Activated T-cell treated with anti-CD3 and anti-CD28 coated beads, Interleukin-2, amount 50 U/mL, for 4 hours (primary cell): ENCODE measurements at regions not wholly inside any gene's neighbourhood (a gene's known extent, or its start where the extent isn't known, plus 50 kb on each side); places are given as distances from the start of the nearest gene placed in this dataset.

Source experiments
- ATAC-seq, 2 donors: fragments of 200-7000 bp; cut with Tn5 transposase; one replicate each; pipeline ENCODE4 v1.10.0; 2021
- DNase-seq: peaks from one replicate; pipeline ENCODE4 v3.0.0-alpha.2; 2020
- H3K27me3 Mint-ChIP-seq: one replicate; pipeline ENCODE4 v1.8.0; 2021; ENCODE audit warnings: low read depth, mixed read lengths
- H3K36me3 Mint-ChIP-seq: one replicate; pipeline ENCODE4 v1.8.0; 2022; ENCODE audit warnings: mixed read lengths; ENCODE audit not compliant: insufficient read depth
- H3K4me1 Mint-ChIP-seq: one replicate; pipeline ENCODE4 v1.8.0; 2021; ENCODE audit warnings: low read depth, mixed read lengths
- H3K4me3 Mint-ChIP-seq: one replicate; pipeline ENCODE4 v1.8.0; 2021; ENCODE audit warnings: mild to moderate bottlenecking, moderate library complexity, mixed read lengths
- H3K9me3 Mint-ChIP-seq: one replicate; pipeline ENCODE4 v1.8.0; 2021; ENCODE audit warnings: mixed read lengths

GRCh38 chr4:85291226-85291625 is 183.7 kb upstream of the ARHGAP24 start:
- Mint-ChIP-seq H3K9me3 (peaks cover 9% of the 10 kb centered on the region), H3K36me3 (no peaks in the 10 kb centered on the region), H3K4me1 (no peaks in the 10 kb centered on the region), H3K27me3 (no peaks in the 10 kb centered on the region), H3K4me3 (no peak overlapping the region)
- ATAC-seq (no peak), DNase-seq (no peak)

- DNase-seq (no peak), ATAC-seq (no peak)
- Mint-ChIP-seq H3K36me3 (no peaks in the 10 kb centered on the region), H3K4me1 (no peaks in the 10 kb centered on the region), H3K4me3 (no peak overlapping the region), H3K27me3 (no peaks in the 10 kb centered on the region), H3K9me3 (peaks cover 5% of the 10 kb centered on the region)
These were observed 176.9 kb upstream of the ARHGAP24 start for GRCh38 chr4:85298037-85298436.

GRCh38 chr4:85302193-85302736 is 172.7 kb upstream of the ARHGAP24 start:
- H3K9me3 Mint-ChIP-seq, result peaks cover 3% of the 10 kb centered on the region

GRCh38 chr4:85302756-85303155 is 172.2 kb upstream of the ARHGAP24 start:
- no peak overlapping the region for H3K4me3 Mint-ChIP-seq
- no peak for DNase-seq
- ATAC-seq, result no peak
- peaks cover 3% of the 10 kb centered on the region for H3K9me3 Mint-ChIP-seq
- H3K36me3 Mint-ChIP-seq, result no peaks in the 10 kb centered on the region
- H3K27me3 Mint-ChIP-seq, result no peaks in the 10 kb centered on the region
- no peaks in the 10 kb centered on the region for H3K4me1 Mint-ChIP-seq

More at GRCh38 chr4:85302193-85302736, 172.7 kb upstream of the ARHGAP24 start:
- H3K36me3 Mint-ChIP-seq, result no peaks in the 10 kb centered on the region
- no peaks in the 10 kb centered on the region for H3K27me3 Mint-ChIP-seq
- no peak overlapping the region for H3K4me3 Mint-ChIP-seq
- H3K4me1 Mint-ChIP-seq, result no peaks in the 10 kb centered on the region
- no peak for ATAC-seq
- DNase-seq, result no peak

GRCh38 chr4:85318415-85318814 is 156.5 kb upstream of the ARHGAP24 start:
- H3K4me1 Mint-ChIP-seq, result no peaks in the 10 kb centered on the region
- ATAC-seq, result no peak
- H3K4me3 Mint-ChIP-seq, result no peak overlapping the region
- H3K9me3 Mint-ChIP-seq, result peaks cover 26% of the 10 kb centered on the region
- H3K27me3 Mint-ChIP-seq, result no peaks in the 10 kb centered on the region
- DNase-seq, result no peak
- no peaks in the 10 kb centered on the region for H3K36me3 Mint-ChIP-seq

- ATAC-seq (no peak), DNase-seq (no peak)
- H3K9me3 Mint-ChIP-seq, result peaks cover 7% of the 10 kb centered on the region
- no peaks in the 10 kb centered on the region for H3K27me3 Mint-ChIP-seq
- no peak overlapping the region for H3K4me3 Mint-ChIP-seq
- H3K4me1 Mint-ChIP-seq, result no peaks in the 10 kb centered on the region
- H3K36me3 Mint-ChIP-seq, result no peaks in the 10 kb centered on the region
These were observed 116.1 kb upstream of the ARHGAP24 start for GRCh38 chr4:85358831-85359230.

GRCh38 chr4:85362550-85362949 is 112.4 kb upstream of the ARHGAP24 start:
- DNase-seq (no peak), ATAC-seq (no peak)
- H3K27me3 Mint-ChIP-seq, result no peaks in the 10 kb centered on the region
- peaks cover 7% of the 10 kb centered on the region for H3K9me3 Mint-ChIP-seq
- H3K4me3 Mint-ChIP-seq, result no peak overlapping the region
- H3K4me1 Mint-ChIP-seq, result no peaks in the 10 kb centered on the region
- H3K36me3 Mint-ChIP-seq, result no peaks in the 10 kb centered on the region

GRCh38 chr4:85367815-85368214 is 107.1 kb upstream of the ARHGAP24 start:
- ATAC-seq (no peak), DNase-seq (no peak)
- H3K9me3 Mint-ChIP-seq, result peaks cover 3% of the 10 kb centered on the region
- H3K36me3 Mint-ChIP-seq, result no peaks in the 10 kb centered on the region
- H3K27me3 Mint-ChIP-seq, result no peaks in the 10 kb centered on the region
- H3K4me1 Mint-ChIP-seq, result no peaks in the 10 kb centered on the region
- no peak overlapping the region for H3K4me3 Mint-ChIP-seq

GRCh38 chr4:85368240-85368639 is 106.7 kb upstream of the ARHGAP24 start:
- DNase-seq (no peak), ATAC-seq (no peak)
- Mint-ChIP-seq H3K27me3 (no peaks in the 10 kb centered on the region), H3K4me1 (no peaks in the 10 kb centered on the region), H3K36me3 (no peaks in the 10 kb centered on the region), H3K9me3 (peaks cover 3% of the 10 kb centered on the region), H3K4me3 (no peak overlapping the region)

GRCh38 chr4:85368932-85369331 is 106.0 kb upstream of the ARHGAP24 start:
- Mint-ChIP-seq H3K9me3 (peaks cover 3% of the 10 kb centered on the region), H3K4me1 (no peaks in the 10 kb centered on the region), H3K4me3 (no peak overlapping the region), H3K36me3 (no peaks in the 10 kb centered on the region), H3K27me3 (no peaks in the 10 kb centered on the region)
- ATAC-seq (no peak), DNase-seq (no peak)

GRCh38 chr4:85369703-85370380 is 105.1 kb upstream of the ARHGAP24 start:
- DNase-seq (no peak), ATAC-seq (no peak)
- Mint-ChIP-seq H3K36me3 (no peaks in the 10 kb centered on the region), H3K9me3 (peaks cover 3% of the 10 kb centered on the region), H3K4me1 (no peaks in the 10 kb centered on the region), H3K4me3 (no peak overlapping the region), H3K27me3 (no peaks in the 10 kb centered on the region)

GRCh38 chr4:85370400-85371032 is 104.4 kb upstream of the ARHGAP24 start:
- Mint-ChIP-seq H3K27me3 (no peaks in the 10 kb centered on the region), H3K9me3 (peaks cover 3% of the 10 kb centered on the region), H3K36me3 (no peaks in the 10 kb centered on the region), H3K4me1 (no peaks in the 10 kb centered on the region), H3K4me3 (no peak overlapping the region)
- DNase-seq, result no peak
- ATAC-seq, result no peak

GRCh38 chr4:85372966-85373365 is 102.0 kb upstream of the ARHGAP24 start:
- no peak overlapping the region for H3K4me3 Mint-ChIP-seq
- DNase-seq, result no peak
- H3K4me1 Mint-ChIP-seq, result no peaks in the 10 kb centered on the region

GRCh38 chr4:85376285-85376684 is 98.7 kb upstream of the ARHGAP24 start:
- Mint-ChIP-seq H3K36me3 (no peaks in the 10 kb centered on the region), H3K9me3 (no peaks in the 10 kb centered on the region), H3K4me3 (no peak overlapping the region), H3K4me1 (no peaks in the 10 kb centered on the region), H3K27me3 (no peaks in the 10 kb centered on the region)
- ATAC-seq (no peak), DNase-seq (no peak)

More at GRCh38 chr4:85372966-85373365, 102.0 kb upstream of the ARHGAP24 start:
- peaks cover 3% of the 10 kb centered on the region for H3K9me3 Mint-ChIP-seq
- no peaks in the 10 kb centered on the region for H3K36me3 Mint-ChIP-seq
- ATAC-seq, result no peak
- no peaks in the 10 kb centered on the region for H3K27me3 Mint-ChIP-seq

- H3K4me3 Mint-ChIP-seq, result no peak overlapping the region
- H3K4me1 Mint-ChIP-seq, result no peaks in the 10 kb centered on the region
- no peaks in the 10 kb centered on the region for H3K27me3 Mint-ChIP-seq
- ATAC-seq (no peak), DNase-seq (no peak)
- H3K36me3 Mint-ChIP-seq, result no peaks in the 10 kb centered on the region
- peaks cover 5% of the 10 kb centered on the region for H3K9me3 Mint-ChIP-seq
These were observed 93.0 kb upstream of the ARHGAP24 start for GRCh38 chr4:85381968-85382367.
